ENCODE measurements at regions not wholly inside any gene's neighbourhood (a gene's known extent, or its start where the extent isn't known, plus 50 kb on each side); places are given as distances from the start of the nearest gene placed in this dataset.

DNA sequence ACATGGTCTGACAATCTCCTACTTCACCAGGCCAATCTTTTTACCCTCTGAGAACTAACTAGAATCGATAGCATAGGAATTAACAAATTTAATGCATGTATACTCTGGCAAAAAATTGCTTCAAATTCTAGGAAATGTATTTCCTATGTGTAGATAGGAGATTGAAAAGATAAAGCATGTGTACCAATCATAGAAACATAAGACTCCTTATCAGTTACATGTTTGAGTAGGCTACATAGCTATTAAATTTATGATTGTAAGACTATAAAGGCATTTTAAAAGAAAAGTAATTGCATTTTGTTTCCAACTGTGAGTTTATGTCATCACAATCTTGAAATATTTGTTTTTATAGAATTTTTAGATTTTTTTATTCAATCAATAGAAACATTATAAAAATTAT lies 196.6 kb upstream of the HEY2 start:
- Histone ChIP-seq H3K4me1 (no peaks in the 10 kb centered on the region), H3K36me3 (no peaks in the 10 kb centered on the region), H3K27me3 (peaks cover 13% of the 10 kb centered on the region), H3K4me3 (no peak overlapping the region), H3K27ac (no peak overlapping the region), H3K9me3 (no peaks in the 10 kb centered on the region)
- DNase-seq: no peak
- TF ChIP-seq, protein P1, sequence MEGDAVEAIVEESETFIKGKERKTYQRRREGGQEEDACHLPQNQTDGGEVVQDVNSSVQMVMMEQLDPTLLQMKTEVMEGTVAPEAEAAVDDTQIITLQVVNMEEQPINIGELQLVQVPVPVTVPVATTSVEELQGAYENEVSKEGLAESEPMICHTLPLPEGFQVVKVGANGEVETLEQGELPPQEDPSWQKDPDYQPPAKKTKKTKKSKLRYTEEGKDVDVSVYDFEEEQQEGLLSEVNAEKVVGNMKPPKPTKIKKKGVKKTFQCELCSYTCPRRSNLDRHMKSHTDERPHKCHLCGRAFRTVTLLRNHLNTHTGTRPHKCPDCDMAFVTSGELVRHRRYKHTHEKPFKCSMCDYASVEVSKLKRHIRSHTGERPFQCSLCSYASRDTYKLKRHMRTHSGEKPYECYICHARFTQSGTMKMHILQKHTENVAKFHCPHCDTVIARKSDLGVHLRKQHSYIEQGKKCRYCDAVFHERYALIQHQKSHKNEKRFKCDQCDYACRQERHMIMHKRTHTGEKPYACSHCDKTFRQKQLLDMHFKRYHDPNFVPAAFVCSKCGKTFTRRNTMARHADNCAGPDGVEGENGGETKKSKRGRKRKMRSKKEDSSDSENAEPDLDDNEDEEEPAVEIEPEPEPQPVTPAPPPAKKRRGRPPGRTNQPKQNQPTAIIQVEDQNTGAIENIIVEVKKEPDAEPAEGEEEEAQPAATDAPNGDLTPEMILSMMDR (IDR thresholded peaks at IDR 0.05): no peak
- no peak for TF ChIP-seq EP300 (IDR thresholded peaks at IDR 0.05; ENCODE audit: low read depth)
- no peak for TF ChIP-seq POLR2AphosphoS5 (IDR thresholded peaks at IDR 0.05)
- TF ChIP-seq POLR2A (IDR thresholded peaks at IDR 0.05): no peak
- intact Hi-C loops (cut with DNase I; ENCODE audit: low total_unique reads) (no loop called here), in situ Hi-C loops (cut with MboI; ENCODE audit: low pct_ligation_motif_present in 1 of 4, low pct_unique_long_range_greater_than_20kb in 1 of 4, low sequenced_read_pairs in 3 of 4) (no loop called here)
- 60 to 64% methylated on average over 1 of the region's 1 CpG for WGBS, 2 donors (ENCODE audit: low coverage in 1 of 2)

GRCh38 chr6:125554456-125554855 lies 195.0 kb upstream of the HEY2 start:
- TF ChIP-seq EP300 (IDR thresholded peaks at IDR 0.05; ENCODE audit: low read depth): no peak
- TF ChIP-seq POLR2AphosphoS5 (IDR thresholded peaks at IDR 0.05): no peak
- no peak for TF ChIP-seq POLR2A (IDR thresholded peaks at IDR 0.05)
- TF ChIP-seq, protein P1 (IDR thresholded peaks at IDR 0.05): no peak
- in situ Hi-C loops (cut with MboI; ENCODE audit: low pct_ligation_motif_present in 1 of 4, low pct_unique_long_range_greater_than_20kb in 1 of 4, low sequenced_read_pairs in 3 of 4) (no loop called here), intact Hi-C loops (cut with DNase I; ENCODE audit: low total_unique reads) (no loop called here)
- Histone ChIP-seq H3K27ac (no peak overlapping the region), H3K36me3 (no peaks in the 10 kb centered on the region), H3K4me3 (no peak overlapping the region), H3K4me1 (no peaks in the 10 kb centered on the region), H3K27me3 (peaks cover 13% of the 10 kb centered on the region), H3K9me3 (no peaks in the 10 kb centered on the region)
- no peak for DNase-seq
- WGBS, 2 donors (ENCODE audit: low coverage in 1 of 2): 48 to 56% methylated on average over 1 of the region's 1 CpG

GRCh38 chr6:125558241-125558843 lies 191.1 kb upstream of the HEY2 start:
- Histone ChIP-seq H3K27ac (no peak overlapping the region), H3K4me1 (no peaks in the 10 kb centered on the region), H3K36me3 (no peaks in the 10 kb centered on the region), H3K27me3 (peaks cover 10% of the 10 kb centered on the region), H3K9me3 (no peaks in the 10 kb centered on the region), H3K4me3 (no peak overlapping the region)
- in situ Hi-C loops (cut with MboI; ENCODE audit: low pct_ligation_motif_present in 1 of 4, low pct_unique_long_range_greater_than_20kb in 1 of 4, low sequenced_read_pairs in 3 of 4) (no loop called here), intact Hi-C loops (cut with DNase I; ENCODE audit: low total_unique reads) (no loop called here)
- 33 to 67% methylated on average over 2 to 7 of the region's 7 CpGs for WGBS, 2 donors (ENCODE audit: low coverage in 1 of 2)
- DNase-seq: no peak
- TF ChIP-seq POLR2A (IDR thresholded peaks at IDR 0.05) (no peak), EP300 (IDR thresholded peaks at IDR 0.05; ENCODE audit: low read depth) (no peak), POLR2AphosphoS5 (IDR thresholded peaks at IDR 0.05) (no peak)
- TF ChIP-seq, protein P1 (IDR thresholded peaks at IDR 0.05): no peak

DNA sequence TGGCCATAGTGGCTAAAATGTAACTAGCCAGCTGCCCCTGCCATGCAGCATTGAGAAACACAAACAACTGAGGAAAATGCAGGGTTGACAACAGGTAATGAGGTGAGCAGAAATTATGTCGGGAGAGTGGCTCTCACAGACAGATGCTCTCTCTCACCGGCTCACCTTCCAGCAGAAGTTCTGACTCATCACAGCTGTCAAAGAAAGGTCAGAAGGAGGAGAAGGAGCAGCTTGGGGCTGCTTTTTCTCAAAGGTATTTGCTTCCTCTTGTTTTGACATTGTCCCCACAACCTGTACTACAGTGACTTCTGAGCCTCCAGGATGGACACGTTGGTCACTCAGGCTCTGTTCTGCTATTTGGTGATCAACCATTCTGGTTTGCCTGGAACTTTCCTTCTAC lies 190.5 kb upstream of the HEY2 start:
- intact Hi-C loops (cut with DNase I; ENCODE audit: low total_unique reads) (no loop called here), in situ Hi-C loops (cut with MboI; ENCODE audit: low pct_ligation_motif_present in 1 of 4, low pct_unique_long_range_greater_than_20kb in 1 of 4, low sequenced_read_pairs in 3 of 4) (no loop called here)
- H3K27ac ChIP-seq: no peak overlapping the region
- no peaks in the 10 kb centered on the region for H3K4me1 ChIP-seq
- no peak for DNase-seq
- WGBS, 2 donors (ENCODE audit: low coverage in 1 of 2): 55 to 83% methylated on average over 1 to 3 of the region's 3 CpGs
- H3K9me3 ChIP-seq: no peaks in the 10 kb centered on the region
- no peak overlapping the region for H3K4me3 ChIP-seq
- no peaks in the 10 kb centered on the region for H3K36me3 ChIP-seq
- TF ChIP-seq POLR2A (IDR thresholded peaks at IDR 0.05) (no peak), POLR2AphosphoS5 (IDR thresholded peaks at IDR 0.05) (no peak), EP300 (IDR thresholded peaks at IDR 0.05; ENCODE audit: low read depth) (no peak)
- TF ChIP-seq, protein P1 (IDR thresholded peaks at IDR 0.05): no peak
- H3K27me3 ChIP-seq: peaks cover 8% of the 10 kb centered on the region

Measured in transverse colon (tissue), 4 donors.